HG03139 (cell line): ENCODE measurements at regions not wholly inside any gene's neighbourhood (a gene's known extent, or its start where the extent isn't known, plus 50 kb on each side); places are given as distances from the start of the nearest gene placed in this dataset.
"Not testable (repeated sequence)": the region's sequence is repeated elsewhere in the genome, so short reads cannot be mapped to it uniquely, and the experiment has no call there.

Source experiments
- ATAC-seq: cut with Tn5 transposase; IDR thresholded peaks from one replicate; pipeline ENCODE4 v1.9.1; 2021; ENCODE audit not compliant: unreplicated experiment

DNA sequence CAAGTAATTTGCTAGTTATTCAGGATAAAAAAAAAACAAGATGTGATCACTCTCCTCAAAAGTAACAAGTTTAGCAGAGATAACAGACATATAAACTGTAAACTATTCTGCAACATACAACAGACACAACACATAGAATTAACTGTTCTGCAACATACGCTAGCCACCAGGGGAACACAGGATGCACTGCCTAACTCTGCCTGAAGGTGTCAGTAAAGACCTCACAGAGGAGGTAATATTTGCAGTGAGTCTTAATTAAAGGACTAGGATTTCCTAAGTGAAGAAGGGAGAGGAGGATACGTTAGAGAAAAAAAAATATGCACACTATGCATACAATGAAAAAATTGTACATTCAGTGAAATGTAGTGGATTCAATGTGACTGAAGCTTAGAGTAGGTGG is 129.6 kb downstream of the NBPF8 start:
- ATAC-seq, result peak; percentile 71

DNA sequence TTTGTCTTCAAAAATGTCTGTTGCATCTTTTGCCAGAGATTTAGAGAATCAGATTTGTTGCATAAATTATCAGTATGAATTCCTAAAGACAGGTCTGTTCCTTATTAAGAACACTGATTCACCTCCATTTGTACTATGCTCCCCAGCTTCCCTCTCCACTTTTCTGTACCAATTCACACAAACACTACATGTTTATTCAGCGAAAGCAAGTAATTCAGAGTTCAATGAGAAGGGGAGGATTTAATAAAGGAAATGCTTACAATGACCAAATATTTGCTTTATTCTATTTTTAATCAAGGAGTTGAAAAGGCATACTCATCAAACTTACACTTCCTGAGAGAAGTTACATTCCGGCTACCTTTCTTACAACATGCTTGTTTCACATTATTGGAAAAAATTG is 135.5 kb downstream of the NBPF8 start:
- ATAC-seq, result not testable (repeated sequence)

DNA sequence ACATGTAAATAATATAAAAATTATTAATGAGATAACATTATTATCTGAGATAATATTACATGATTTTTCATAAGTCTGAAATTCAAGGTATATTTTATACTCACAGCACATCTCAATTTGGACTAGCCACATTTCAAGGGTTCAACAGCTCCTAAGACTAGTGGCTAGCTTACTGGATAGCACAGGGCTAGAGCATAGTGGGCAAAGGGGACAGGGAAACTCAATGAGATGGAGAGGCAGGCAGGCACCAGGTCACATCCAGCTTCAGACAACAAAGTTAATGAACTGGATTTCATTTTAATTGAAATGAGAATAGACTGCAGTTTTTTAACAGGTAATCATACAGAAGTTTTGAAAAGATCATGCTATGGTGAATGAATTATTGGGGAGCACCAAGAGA is 137.4 kb downstream of the NBPF8 start:
- not testable (repeated sequence) for ATAC-seq

DNA sequence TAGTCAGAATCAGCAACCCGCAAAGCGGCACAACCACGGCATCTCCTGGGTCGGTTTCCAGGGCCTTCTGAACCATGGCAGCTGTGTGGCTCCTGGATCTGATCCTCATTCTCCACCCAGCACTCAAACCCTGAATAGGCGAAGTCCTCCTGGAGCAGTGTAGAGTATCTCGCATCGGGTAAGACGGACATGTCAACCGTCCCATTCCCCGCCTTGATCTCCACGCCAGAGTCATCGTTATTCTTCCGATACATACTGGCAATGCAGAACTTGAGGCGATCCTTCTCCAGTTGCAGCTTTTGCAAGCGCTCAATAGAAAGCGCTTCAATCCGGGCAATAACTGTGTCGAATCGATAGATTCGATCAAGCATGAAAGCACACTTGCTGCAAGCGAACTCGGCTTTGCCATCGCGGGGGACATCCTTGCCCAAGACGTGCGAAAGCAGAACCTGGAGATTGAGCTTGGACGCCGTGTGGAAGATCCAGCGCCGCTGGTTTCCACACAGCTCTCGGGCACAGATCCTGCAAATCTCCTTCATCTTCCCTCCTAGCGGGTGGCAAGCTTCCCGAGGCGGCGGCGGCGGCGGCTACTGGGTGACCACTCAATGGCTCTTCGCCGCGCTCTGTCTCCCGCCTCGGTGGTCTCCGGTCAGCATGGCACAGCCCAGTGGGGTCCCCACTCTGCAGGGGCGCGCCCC is 142.9 kb downstream of the NBPF8 start:
- peak; percentile 1 for ATAC-seq

DNA sequence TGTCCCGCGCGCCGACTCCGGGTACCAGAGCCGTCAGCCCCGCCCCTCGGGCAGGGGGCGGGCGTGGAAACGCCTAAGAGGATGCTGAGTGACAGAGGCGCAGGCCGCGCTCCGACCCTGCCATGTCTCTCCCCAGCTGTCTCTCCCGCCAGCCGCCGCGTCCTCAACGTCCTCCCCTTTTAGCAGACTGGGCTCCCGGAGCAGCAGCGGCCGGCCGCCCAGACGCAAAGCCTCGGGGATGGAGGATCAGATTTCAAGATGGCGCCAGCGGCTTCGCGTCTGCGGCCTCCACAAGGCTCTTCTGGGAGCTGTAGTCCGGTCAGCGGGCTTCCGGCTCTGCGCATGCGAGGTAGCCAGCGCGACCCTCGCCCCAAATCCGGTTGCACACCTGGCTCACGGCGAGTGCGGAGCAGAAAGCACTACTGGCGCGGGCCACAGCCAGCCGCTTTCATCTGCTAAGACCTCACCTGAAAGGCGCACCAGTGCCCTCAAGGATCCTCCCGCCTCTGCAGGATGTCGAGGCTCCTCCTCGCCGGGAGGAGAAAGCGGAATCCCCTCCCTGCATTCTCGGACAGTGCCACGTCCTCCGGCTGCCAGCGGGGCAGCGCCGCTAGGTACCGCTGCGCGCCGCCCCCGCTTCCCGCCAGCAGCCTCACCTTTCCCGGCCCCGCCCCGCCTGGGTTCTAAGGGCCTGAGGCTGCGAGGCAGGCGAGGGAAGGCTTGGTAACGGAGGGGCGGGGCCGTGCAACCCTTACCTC is 143.6 kb downstream of the NBPF8 start:
- ATAC-seq, result peak; percentile 75

DNA sequence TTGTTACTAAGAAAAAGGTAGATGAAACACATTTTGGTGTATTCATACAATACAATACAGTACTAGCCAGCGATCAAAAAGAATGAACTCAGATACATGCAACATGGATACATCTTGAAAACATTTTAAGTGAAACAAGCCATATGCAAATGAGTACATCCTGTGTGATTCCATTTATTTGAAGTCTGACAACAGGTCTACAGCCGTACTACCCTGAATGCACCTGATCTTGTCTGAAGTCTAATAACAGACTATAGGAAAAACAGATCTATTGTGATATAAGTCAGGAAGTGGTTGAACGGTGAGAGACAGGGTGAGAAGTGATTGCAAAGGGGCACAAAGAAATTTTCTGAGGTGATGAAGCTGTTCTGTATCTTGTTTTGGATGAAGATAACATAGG is 146.9 kb downstream of the NBPF8 start:
- ATAC-seq, result not testable (repeated sequence)

DNA sequence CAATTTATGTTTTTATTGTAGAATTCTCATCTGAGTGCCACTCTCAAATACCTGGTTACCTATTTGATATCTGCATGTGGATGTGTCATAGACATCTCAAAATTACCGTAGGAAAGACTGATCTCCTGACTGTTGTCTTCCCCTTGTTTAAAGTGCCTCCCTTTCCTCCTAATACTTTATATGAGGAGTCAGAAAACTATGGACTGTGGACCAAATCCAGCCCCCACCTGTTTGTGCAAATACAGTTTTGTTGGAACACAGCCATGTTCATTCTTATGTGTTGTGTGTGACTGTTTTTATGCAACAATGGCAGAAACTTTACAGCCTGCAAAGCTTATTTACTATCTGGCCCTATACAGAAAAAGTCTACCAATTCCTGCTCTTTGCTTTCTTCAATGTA is 150.6 kb downstream of the NBPF8 start:
- ATAC-seq, result not testable (repeated sequence)

DNA sequence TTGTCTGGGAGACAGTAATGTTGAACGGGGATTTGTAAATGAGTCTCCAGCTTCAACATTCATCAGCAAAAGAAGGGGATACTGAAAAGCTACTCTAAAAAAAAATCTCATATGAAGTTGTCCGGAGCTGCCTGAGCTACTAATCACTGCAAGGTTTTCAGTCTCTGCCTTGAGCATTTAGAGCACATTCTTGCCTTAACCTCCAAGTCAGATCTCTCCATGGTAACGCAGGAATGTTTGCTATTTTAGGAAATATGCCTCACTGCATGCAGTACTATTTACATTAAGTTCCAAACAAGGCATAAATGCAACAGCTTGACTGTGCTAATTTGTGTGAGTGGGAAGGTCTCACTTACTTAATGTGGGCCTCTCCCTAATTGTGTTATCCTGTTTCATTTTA is 152.8 kb downstream of the NBPF8 start:
- not testable (repeated sequence) for ATAC-seq

DNA sequence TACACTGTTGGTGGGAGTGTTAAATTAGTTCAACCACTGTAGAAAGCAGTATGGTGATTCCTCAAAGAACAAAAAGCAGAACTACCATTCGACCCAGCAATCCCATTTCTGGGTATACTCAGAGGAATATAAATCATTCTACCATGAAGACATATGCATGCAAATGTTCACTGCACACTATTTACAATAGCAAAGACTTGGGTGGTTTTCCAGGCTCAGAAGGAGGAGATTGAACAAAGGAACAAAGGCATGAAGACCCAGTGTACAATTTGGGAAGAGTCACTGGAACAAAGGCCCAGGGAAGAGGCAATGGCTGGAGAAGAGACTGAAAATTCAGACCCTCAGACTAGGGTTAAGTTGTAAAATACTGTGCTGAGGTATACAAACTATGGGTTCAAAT is 148.5 kb upstream of the NBPF26 start:
- ATAC-seq, result not testable (repeated sequence)

DNA sequence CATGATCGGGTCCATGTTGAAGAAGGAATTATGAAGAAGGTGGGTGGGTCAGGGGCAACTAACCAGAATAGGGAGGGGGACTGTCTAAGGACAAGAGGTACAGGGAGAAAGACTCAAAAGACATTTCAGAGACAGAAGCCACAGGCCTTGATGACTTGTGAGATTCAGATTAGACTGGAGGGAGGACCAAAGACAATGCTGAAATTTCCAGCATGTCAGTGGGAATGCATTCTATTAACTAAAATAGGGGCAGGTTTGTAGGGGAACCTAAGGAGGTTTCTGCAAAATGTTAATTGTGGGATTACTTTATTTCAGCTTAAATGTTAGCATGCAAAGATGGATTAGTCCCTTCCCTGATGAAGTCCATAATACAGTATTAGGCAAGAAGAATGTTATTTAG is 141.6 kb upstream of the NBPF26 start:
- not testable (repeated sequence) for ATAC-seq

DNA sequence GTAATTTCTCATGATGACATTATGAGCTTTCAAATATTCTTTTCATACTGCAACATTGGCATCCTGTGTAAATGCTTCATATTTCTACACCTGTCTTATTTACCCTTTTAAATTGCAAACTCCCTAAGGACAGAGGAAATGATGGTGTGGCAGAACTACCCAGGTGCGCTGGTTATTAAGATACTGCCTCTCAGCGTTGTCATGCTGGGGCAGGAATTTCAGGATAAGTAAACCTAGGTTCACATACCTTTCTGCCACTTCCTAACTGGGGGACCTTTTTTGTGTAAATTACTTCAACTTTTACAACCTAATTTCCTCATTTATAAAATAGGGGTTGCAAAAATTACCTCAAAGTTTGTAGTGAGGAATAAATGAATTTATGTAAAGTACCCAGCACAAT is 137.7 kb upstream of the NBPF26 start:
- ATAC-seq, result not testable (repeated sequence)

DNA sequence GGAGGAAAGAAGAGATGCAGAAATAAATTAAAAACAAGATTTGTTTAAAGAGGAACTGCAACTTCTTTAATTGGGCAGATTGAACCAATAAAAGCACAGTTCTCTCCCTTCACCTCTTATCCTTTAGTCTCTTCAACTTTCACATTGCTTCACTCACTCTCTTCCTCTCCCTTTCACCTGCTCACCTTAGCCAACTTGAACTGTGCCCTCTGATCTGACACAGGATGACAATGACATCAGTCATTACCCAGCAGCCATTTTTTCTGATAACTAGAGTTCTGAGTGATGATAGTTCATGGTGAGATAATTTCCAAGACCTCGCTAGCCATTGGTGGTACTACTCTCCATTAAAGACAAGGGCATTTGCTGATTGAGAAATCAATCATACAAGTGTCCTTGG is 134.9 kb upstream of the NBPF26 start:
- ATAC-seq, result not testable (repeated sequence)

DNA sequence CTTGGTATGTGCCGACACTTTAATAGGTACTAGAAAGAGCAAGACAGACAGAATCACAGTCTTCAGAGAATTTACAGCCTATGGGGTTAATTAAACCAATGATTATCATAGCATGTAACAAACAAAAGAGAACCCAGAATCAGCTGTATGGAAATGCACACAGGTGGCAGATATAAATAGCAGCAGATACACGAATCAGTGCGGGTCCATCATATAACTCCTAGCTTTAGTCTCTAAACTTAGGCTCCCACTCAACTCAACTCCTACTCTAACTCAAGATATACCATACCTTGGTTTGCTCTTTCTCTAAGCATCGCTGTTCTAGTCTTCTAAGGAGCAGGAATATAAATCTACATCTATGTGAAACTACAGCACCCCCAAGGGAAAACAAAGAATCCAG is 132.0 kb upstream of the NBPF26 start:
- ATAC-seq, result not testable (repeated sequence)

DNA sequence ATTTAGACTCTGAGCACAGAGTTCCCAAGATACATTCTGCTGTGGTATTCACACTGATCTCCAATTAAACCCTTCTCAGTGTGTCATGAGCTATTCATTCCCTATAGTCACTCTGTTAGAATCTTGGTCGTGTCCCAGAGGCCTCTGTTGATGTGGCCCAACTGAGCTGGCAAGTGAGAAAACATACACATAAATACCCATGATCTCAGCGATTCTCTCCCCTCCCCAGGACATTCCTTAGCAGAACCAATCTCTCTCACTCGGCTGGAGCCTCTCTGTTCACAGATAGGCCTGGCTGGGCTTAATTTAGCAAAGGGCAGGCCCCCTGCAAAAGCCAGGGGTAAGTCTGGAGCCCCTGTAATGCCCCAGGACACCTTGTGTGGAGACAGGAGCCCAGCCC is 130.8 kb upstream of the NBPF26 start:
- ATAC-seq, result not testable (repeated sequence)

DNA sequence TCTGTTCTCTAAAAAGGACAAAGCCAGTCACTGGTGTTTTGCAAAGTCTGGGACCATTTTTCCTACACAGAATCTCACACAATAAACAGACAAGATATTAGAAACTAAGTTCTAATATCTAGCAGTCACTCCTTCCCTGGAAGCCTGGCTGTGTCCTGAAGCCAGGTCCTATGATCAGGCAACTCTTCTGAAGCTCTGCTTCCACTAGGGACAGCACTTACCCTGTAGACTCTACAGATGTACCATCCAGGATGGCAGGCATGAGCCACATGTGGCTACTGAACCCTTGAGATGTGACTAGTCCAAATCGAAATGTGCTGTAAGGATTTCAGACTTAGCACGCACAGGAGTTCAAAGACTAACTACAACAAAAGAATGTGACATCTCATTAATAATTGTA is 130.1 kb upstream of the NBPF26 start:
- ATAC-seq, result not testable (repeated sequence)

DNA sequence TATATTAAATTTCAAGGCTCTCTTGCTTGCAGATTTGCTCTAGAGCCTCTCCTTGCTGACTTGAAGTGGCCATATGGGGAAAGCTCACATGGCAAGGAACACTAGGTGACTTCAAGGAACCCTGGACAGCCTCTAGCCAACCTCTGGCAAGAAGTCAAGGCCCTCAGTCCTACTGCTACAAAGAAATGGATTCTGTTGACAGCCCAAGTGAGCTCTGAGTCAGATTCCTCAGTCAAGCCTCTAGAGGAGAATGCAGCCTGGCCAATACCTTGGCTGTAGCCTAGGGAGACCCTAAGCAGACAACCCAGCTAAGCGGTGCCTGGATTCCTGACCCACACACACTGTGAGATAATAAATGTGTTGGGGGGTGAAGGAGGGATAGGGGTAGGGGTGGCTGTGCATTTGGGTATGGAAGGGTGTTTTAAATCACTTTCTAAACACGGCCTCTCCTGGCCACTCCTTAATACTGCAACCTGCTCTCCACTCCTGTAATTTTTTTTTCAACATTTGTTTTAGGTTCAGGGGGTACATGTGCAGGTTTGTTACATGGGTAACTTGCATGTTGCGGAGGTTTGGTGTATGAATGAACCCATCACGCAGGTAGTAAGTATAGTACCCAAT is 125.3 kb upstream of the NBPF26 start:
- not testable (repeated sequence) for ATAC-seq

DNA sequence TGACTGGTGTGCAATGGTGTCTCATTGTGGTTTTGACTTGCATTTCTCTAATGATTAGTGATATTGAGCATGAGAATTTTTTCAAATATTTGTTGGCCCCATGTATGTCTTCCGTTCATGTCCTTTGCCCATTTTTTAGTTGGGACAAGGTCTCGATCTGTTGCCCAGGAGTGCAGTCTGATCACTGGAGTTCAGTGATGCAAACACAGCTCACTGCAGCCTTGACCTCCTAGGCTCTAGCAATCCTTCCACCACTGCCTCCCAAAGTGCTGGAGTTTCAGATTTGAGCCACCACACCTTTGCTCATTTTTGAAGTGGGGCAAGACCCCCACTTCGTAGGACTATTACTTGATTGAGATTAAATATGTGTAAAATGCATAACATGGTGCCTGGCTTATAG is 124.2 kb upstream of the NBPF26 start:
- not testable (repeated sequence) for ATAC-seq

DNA sequence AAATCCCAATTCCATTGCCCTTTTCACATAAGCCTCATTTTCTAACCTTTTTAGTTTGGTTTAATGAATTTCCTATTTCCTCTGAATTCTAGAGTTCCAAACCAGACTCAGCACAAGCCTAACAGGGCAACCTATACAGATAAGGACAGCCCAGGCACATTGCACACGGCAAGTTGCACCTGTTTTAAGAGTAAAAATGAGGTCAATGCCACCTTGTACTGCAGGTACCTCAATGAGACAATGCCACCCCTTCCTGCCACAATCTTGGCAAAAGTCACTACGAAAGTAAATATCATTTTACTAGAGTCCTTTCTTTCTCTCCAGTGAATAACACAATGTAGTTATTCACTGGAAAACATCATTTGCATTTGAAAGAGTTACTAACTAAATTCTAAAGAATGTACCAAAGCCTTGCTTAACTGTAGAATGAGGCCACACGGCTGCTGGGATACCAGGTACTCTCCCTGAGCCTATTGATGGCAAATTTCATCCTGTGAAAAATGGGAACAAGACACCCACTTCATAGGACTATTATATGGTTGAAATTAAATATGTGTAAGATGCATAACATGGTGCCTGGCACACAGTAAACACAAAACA is 123.2 kb upstream of the NBPF26 start:
- ATAC-seq, result not testable (repeated sequence)

DNA sequence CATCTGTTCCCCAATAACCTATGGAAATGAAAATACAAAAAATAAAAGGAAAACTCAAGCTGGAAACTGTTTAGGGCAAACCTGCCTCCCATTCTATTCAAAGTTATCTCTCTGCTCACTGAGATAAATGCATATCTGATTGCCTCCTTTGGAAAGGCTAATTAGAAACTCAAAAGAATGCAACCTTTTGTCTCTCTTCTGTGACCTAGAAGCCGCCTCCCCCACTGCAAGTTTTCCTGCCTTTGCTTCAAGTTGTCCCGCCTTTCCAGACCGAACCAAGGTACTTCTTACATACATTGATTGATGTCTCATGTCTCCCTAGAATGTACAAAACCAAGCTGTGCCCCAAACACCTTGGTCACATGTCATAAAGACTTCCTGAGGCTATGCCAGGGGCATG is 115.9 kb upstream of the NBPF26 start:
- not testable (repeated sequence) for ATAC-seq

DNA sequence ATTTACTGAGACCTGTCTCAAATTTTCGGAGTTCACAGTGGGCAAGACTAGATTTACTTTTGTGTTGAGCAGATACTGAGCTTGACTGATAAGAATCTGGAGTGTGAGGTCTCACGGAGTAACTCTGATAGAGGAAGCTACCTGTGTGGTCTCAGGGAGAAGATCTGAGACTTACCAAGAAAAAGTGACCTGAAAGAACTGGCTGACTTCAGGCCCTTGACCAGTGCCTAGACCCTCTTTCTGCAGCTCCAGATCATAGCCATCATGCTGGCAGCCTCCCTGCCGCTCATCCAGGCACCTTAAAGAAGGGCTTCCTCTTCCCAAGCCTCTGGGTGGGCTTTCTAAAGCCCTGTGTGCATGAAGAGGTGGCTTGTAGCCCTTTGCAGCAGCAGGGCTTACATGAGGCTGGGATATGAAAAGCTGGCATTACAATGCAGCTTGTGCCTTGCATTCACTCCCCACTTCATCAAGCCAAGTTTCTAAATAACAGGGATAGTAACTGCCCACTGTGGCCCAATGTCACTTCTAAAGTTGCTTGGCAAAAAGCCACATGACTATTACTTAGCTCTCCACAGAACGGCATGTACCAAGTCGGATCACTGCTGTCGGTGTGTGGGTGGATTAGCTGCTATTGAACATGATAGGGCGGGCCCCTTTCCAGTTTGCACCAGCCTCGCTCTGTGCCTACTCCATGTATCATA is 115.3 kb upstream of the NBPF26 start:
- ATAC-seq, result not testable (repeated sequence)

DNA sequence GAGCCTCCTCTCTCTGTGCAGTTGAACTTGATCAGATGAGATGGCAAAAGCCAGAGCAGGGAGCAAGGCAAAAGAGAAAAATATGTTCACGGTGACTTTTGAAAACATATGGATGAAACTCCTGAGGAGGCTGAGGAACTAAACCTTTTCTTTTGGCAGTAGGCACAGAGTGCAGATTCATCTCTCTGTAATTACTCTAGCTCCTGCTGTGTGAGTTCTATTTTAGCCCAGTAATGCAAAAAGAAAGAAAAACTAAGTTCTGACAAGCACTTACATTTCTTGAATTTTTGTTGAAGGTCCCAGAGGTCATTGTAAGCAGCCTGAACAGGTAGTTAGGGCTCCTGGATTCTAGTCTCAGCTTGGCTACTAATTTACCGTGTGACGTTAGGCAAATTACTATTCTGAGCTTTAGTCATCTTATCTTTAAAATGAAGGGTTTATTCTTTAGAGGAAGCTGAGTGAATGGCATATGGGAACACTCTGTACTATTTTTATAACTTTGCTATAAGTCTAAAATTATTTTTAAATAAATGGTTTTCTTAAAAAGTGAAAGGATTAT is 114.7 kb upstream of the NBPF26 start:
- not testable (repeated sequence) for ATAC-seq
